ENCODE measurements at regions not wholly inside any gene's neighbourhood (a gene's known extent, or its start where the extent isn't known, plus 50 kb on each side); places are given as distances from the start of the nearest gene placed in this dataset.
"Not testable (repeated sequence)": the region's sequence is repeated elsewhere in the genome, so short reads cannot be mapped to it uniquely, and the experiment has no call there.

DNA sequence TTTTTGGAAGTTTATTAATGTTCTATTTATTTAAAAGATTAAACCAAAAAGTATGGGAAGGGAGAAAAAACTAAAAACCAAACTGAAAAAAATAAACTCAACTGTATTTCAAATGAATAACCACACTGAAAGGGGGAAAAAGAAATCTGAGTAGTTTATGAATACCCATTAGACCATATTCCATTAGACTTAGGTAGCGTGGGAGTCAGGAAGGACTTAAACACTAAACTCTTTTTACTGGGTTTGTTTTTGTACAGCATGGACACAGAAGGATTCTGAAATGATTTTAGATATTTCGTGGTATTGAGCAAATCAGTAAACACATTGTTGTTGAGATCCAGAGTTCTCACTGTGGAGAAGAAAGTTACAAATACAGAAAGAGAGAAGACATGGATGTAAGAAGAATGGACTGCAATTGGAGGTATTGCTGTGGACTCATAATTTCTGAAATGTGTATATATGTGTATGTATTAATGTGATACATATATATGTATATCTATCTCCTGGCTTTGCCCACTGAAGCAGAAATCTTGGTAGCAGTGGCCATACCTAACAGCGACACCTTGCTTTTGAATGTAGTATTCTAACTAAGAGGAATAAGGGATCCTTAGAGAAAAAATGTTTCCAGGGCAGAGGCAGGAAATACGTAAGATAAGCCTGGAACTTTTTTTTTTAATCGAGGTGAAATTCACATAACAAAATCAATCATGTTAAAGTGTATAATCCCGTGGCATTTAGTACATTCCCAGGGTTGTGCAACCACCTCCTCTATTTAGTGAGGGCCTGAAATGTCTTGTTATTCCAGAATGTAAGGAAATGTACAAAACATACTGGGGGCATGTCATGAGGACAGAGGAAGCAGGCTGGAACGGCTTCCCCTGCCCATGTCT is 228.8 kb downstream of the SMARCA2 start:
- DNase-seq: no peak

DNA sequence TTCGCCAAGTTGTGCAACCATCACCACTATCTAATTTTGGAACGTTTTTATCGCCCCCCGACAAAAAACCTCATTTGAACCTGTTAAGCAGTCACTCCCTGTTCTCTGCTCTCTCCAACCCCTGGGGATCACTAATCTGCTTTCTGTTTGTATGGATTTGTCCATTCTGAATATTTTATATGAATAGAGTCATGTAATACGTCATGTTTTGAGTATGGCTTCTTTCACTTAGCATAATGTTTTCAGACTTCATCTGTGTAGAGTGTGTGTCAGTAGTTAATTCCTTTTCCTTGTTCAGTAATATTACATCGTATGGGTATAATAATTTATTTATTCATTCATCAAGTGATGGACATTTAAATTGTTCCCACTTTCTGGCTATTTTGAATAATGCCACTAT is 232.2 kb downstream of the SMARCA2 start:
- no peak for DNase-seq

DNA sequence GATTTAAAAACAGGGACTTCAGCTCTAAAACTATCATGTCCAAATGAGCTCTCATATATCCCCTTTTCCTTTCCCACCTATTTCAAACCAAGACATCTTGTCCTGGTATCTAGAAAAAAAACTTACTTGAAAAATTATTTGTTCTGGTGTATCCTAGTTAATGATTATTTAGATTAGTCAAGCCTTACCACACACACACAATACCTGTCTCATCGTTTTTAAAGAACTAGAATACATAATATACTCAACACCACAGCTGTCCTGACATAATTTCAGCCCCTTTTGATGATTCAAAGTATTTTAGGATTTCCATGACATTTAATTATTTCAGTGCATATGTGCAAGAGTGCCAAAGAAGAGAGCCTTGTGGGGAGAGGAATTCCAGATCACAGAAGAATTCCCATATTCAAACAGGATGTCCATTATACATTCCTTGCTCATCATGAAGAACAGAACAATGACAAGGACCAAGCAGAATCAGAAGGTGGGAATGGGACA is 233.7 kb downstream of the SMARCA2 start:
- no peak for DNase-seq

DNA sequence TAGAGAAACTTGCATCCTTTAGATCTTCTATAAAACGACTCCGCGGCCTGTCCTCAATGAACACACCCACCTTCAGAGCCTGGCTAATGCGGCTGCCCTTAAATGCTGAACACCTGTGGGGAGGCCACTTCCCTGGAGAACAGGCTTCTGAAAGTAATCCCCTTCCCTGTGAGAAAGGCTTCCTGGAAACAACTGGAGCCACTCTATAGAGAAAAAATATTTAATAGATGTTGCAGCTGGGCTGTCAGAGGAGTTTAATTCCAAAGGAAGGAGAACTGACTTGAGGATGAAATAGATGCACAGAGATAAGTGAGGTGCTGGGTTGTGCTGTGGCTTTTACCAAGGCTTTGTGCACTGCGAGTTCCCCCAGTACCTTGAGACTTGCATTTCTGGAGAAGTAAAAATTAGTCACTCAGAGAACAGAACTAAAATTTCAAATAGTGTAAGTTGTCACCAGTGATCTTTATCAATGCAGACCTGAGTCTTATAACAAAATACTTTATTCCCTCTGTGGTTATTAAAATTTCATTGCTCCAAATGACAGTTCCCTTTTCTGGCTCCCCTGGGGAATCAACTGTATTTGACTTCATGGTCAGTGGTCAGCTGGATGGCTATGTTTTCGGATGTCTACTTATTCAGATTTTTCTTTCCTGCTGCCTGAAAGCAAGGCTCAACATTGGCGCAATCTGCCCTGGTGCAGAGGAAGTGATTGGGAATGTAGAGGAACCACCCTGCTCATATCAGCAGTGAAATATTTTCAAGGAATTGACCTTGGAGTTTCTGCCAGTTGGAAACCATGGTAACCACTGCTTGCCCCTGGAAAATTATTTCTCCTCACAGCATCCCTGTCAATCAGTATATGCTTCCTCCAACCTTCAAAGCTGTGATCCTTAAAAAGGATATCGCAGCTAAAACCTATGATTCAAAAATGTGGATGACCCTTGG is 238.8 kb downstream of the SMARCA2 start:
- DNase-seq: no peak

DNA sequence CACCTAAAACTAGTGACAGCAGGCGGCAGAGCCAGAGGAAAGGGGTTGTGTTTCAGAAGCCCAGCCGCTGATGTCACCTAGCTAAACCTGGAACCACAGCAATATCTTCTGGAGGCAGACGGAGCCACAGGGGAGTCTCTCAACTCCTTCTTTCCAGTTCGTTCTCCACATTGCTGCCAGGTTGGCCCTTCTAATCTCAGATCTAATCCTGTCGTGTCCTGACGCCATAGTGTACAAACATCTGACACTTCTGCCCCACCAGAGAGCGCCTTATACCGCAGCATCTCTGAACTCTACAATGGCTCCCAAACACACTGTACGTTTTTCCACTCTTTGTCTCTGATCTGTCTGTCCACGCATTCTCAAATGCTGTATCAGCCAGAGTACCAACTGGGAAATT is 240.0 kb downstream of the SMARCA2 start:
- DNase-seq: no peak

DNA sequence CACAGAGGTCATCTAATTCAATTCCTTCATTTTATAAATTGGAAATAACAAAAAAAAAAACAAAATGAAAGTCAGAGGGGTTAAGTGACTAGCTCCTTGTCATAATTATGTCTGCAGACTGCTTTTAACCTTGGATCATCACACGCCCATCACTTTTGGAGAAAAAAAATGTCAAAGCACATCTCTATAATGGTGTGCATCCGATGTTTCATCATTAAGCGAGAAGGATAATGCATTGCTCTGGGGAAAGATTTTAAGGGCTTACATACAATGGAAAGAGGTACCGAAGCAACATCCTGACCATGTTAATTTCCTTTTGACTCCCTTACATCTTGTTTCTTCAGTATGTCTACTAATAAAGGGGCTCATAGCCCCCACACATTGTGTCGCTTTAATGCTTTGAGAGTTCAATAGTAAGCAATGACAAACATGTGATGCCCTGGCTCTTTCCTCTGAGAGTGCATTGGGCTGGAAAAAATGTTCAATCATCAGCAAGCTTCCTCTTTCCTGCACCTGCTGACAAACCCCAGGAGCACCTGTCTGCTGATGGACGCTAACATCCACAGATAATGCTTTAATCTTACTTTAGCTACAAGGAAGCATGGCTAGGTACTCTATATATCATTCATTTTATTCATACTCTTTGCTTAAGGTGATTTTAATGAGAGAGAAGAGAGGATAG is 242.2 kb downstream of the SMARCA2 start:
- no peak for DNase-seq

DNA sequence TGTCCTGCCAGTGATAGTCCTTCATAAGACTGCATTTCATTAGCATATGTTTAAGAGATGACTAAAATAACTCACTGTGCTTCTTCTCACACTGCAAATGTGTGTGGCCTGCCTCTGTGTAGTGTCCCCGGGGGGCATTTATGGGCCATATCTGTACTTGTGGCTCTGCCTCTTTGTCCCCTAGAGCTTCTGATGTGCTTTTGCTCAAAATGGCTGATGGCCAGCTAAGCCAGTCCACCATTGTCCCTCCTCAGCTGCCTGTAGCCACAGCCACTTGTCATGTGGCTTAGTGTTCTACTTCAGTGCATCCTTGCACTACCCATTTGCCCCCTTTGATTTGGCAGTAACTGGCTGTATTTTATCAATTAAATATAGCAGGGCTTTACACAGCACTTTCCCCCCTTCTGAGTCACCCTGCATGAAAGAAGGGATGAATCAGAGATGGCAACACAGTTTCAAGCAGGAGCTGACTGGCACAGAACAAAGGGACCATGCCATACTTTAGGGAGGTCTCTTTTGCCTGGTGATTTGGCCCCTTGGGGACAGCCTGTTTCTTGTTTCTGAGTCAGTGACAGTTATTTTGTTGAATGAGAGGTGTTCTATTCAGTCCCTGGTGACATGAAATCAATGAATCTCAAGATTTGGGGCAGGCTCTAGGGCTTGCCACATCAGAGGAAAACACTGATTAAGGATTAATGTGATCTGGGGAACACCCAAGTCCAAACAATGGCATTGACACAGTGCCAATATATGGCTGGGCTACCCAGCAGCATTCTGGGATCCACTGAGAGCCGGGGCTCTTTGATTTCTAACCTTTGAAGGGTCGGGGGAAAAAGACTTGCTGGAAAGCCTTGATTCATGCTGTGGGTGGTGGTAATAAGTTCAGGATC is 245.5 kb downstream of the SMARCA2 start:
- DNase-seq: peak; percentile 49

DNA sequence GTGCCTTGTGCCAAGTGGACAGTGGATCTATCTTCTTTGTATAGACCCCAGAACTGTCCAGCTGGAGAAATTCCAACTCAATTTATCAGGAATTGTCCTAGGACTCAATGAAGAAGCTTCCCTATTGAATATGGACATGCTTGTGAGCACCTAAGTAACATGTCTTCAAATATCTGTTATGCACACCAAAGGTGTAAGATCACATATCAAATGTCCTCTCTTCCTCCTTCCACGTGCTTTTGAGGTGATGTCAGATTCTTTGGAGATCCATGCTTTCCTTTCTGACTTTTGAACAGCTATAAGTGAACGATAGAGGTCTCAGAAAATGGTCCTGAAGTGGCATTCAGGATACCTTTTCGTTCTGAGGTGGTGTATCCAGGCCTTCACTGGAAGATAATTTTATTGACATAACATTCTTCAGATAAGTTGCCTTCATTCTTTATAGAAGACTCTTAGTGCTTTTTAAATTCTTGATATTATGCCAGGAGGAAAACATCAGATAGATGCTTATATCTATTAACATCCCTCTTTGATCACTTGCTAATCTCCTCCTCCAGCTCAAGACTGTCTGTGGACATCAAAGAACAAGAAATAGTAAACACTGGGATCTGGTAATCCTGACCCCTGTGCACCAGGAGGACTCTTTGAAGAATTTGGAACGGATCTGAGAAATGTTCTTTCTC is 246.4 kb downstream of the SMARCA2 start:
- DNase-seq: no peak

DNA sequence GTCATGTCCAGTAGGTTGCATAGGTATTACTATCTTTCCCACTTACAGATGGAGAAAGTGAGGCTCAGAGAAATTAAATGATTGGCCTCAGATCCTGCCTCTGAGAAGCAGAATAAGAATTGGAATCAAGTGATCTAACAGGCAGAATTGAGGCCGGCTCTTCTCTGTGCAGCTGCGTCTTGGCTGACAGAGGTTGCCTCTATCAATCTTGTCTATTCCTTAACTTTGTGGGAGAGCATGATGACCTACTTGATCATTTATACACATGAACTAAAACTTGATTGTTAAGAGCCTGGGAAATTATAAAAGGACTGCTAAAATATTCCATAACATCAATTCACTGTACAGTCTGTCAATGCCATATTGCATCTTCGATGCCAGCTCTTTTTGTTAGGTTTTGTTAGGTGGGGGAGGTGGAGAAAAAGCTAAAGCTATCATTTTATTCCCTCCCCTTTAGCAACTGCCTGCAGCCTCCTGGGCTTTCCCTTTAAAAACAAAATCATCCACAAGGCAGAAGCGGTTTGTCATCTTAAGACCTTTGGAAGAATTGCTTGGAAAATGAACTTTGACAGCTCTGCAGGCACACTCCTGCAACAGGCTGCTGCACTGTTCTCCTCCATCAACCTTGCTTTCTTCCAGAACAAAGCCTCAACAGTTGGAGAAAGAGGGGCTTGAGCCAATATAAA is 247.4 kb downstream of the SMARCA2 start:
- no peak for DNase-seq

DNA sequence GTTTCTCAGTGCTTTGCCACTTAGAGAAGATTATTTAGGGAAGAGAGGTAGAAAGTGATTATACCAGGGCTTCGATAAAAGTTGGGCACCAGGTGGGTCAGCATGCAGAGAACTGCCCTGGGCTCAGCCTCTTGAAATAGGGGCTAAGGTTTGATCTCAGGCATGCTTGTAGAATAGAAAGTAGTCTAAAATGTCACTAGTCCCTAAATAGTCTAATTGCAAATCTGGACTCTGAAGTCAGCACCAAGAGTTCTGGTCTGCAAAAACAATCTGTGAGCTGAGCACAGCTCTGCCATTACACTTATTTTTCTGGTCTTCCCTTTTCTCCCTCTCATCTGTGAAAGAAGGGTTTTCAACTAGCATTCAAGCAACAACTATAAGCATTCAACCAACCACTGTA is 248.0 kb downstream of the SMARCA2 start:
- no peak for DNase-seq

DNA sequence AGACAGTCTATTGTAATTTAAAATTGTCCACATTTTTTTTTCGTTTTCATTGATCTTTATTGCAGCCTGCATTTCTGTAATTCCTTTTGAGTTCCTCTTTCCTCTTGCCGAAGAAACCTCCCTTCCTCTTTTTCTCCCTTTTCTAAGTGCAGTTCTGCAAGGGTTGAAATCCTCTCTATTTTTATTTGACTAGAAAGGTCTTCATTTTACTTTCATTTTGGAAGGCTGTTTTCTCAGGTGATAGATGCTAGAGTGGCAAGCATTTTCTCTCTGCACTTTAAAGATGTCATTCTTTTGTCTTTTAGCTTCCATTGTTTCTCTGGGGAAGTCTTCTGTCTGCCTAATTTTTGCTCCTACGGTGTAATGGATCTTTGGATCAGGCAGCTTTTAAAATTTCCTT is 248.5 kb downstream of the SMARCA2 start:
- DNase-seq: no peak

DNA sequence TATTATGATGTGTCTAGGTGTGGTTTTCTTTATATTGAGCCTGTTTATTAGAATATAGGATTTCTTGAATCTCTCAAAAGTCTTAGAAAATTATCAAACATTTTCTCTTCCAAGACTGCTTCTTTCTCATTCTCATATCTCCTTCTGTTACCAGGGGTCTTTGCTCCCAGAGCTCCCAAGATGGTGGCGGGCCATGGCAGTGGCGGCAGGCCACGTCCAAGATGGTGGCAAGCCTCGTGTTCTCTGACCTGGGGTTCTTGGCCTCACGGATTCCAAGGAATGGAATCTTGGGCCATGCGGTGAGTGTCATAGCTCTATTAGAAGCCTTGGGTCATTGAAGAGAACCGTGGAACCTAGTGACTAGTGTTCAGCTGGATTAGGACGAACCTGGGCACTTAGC is 248.9 kb downstream of the SMARCA2 start:
- no peak for DNase-seq

DNA sequence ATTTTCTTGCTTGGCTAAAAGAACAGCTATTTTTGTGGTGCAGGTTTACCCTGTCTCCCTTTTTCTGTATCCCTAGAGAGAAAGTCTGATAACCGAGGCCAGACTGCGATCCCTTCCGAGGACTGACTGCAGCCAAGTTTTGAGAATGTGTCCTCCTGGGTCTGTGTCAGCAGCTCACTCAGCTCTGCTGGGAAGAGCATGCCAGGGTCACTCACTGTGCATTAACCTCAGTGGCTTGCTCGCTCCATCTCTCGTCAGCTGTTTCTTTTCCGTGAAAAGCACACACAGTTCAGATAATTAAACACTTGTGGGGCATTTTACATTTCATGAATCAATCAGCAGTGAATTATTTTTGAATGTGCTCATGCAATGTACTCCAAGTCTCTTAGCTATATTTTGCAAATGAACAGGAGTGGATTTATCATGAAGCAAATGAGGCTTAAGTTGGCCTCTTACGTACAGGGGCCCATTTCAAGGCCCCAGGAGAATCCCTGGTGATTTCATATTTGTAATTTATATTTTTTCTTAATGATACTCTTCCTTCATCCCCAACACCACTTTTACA is 252.1 kb downstream of the SMARCA2 start:
- peak; percentile 7 for DNase-seq

DNA sequence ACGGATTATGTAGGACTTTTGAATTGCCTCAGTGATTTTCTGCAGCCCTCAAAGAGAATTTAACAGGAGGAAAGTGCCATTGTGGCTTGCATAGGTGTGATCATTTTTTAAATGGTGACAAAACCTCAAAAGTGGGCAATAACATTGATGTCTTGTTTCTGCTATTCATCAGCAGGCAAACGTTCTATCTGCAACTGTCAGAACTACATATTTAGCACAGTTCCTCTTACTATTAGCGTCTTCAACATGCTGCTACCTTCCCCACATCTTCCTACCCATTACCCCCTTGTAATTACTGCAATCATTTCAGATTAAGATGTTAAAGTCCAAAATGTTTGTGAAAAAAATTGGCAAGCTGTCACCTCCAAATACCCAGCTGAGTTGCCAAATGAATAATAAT is 254.6 kb downstream of the SMARCA2 start:
- no peak for DNase-seq

DNA sequence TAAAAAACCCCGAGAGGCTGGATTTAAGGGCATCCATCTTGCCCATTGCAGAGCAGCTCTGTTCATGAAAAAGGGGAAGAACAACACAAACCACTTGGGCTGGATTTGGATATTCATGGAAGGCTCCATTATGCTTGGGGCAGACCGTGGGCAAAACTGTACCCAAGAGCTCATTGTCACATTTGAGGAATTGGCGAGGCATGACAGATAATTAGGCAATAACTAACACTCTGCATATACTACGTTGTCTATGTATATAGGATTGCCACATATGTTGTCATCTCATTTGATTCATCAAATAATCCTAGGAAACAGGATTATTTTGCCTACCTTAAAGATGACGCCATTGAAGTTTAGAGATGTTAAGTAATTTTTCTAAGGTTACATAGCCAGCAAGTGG is 255.4 kb downstream of the SMARCA2 start:
- no peak for DNase-seq

DNA sequence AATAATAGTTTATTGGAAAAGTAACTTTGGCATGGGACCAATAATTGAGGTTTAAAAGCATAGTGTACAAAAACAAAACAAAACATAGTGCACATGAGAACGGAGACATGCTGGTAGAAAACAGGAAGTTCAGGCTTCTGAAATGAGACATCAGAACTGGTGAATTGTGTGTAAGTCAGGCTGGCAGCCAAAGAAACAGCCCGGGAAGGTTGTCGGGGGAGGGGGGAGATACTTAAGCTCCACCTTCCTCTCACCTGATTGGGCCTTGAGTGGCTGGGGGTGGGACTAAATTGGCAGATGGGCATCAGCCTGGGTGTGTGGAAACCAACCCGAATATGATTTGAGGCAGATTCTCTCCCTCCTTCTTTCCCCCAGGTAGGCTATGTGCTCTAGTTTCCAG is 256.3 kb downstream of the SMARCA2 start:
- DNase-seq: peak; percentile 7

DNA sequence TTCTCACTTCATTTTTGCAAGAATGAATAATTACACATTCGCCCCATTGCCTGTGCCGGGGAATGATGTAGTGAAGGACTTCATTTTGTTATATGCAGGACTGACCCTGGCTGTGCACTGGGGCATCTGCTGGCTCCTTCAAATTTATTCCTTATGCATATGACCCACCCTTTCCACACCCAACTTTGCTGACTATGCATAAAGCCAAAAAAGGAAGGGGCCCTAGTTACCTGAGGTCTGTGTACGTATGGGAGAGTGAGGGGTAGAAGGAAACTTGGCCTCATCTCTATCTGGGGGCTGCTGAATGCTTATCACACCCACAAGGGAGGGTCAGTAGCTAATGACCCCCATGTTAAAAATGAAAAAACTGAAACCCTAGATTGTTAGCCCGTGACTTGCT is 259.6 kb downstream of the SMARCA2 start:
- DNase-seq: no peak

DNA sequence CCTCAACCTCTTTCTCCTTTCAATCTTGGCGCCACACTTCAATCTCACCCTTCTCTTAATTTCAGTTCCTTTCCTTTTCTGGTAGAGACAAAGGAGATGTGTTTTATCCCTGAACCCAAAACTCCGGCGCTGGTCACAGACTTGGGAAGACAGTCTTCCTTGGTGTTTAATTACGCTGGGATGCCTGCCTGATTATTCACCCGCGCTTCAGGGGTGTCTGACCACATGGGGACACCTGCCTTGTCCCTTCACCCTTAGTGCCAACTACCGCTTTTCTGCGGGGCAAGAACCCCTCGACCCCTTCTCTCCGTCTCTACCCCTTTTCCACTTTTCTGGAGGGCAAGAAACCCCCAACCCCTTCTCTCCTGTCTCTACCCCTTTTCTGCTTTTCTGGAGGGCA is 261.1 kb downstream of the SMARCA2 start:
- DNase-seq: no peak

DNA sequence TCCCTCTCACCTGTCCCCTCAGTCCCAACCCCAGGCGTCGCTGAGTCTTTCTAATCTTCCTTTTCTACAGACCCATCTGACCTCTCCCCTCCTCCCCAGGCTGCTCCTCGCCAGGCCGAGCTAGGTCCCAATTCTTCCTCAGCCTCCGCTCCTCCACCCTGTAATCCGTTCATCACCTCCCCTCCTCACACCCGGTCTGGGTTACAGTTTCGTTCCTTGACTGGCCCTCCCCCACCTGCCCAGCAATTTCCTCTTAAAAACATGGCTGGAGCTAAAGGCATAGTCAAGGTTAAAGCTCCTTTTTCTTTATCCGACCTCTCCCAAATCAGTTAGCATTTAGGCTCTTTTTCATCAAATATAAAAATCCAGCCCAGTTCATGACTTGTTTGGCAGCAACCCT is 262.0 kb downstream of the SMARCA2 start:
- not testable (repeated sequence) for DNase-seq

DNA sequence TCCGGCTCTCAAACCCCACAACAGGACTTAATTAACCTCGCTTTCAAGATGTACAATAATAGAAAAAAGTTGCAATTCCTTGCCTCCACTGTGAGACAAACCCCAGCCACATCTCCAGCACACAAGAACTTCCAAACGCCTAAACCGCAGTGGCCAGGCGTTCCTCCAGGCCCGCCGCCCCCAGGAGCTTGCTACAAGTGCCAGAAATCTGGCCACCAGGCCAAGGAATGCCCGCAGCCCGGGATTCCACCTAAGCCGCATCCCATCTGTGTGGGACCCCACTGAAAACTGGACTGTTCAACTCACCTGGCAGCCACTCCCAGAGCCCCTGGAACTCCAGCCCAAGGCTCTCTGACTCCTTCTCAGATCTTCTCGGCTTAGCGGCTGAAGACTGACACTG is 262.5 kb downstream of the SMARCA2 start:
- not testable (repeated sequence) for DNase-seq
